GM12872 (cell line): ENCODE measurements at regions not wholly inside any gene's neighbourhood (a gene's known extent, or its start where the extent isn't known, plus 50 kb on each side); places are given as distances from the start of the nearest gene placed in this dataset.

Source experiments
- TF ChIP-seq, protein P1 (sequence below): IDR thresholded peaks from 3 replicates; pipeline ENCODE4 v1.5.1; 2011; ENCODE audit warnings: low read depth, mild to moderate bottlenecking, low read length, moderate library complexity; ENCODE audit not compliant: insufficient read depth

DNA sequence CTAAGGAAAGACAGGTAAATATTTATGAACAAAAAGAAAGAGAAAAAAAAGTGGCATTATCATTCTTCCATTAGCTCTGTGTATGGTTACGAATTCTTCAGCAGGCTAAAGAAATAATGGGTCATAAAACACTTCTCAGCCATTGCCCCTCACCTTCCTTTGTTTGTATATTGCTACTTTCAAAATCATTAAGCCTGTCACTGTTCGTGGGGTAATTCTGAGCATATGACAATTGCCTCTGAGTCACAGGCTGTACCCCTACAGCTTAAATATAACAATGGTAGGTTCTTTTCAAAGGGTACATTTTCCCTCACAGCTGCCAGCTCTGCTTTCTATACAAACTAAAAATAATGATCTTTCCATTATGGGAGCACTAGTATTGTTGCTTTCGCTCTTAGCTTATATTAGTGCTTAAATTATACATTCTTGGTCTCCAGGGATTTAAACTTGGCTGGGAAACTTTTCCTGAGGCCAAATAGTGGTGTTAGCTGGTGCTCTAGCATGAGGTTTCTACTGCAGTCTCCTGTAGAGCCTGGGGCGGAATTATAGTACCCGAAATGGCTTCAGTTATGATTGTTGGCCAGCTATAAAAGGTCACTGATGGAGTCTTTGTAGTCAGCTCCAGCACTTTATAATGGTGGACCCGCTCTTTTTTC lies 74.7 kb upstream of the CDH11 start:
- TF ChIP-seq, protein P1, sequence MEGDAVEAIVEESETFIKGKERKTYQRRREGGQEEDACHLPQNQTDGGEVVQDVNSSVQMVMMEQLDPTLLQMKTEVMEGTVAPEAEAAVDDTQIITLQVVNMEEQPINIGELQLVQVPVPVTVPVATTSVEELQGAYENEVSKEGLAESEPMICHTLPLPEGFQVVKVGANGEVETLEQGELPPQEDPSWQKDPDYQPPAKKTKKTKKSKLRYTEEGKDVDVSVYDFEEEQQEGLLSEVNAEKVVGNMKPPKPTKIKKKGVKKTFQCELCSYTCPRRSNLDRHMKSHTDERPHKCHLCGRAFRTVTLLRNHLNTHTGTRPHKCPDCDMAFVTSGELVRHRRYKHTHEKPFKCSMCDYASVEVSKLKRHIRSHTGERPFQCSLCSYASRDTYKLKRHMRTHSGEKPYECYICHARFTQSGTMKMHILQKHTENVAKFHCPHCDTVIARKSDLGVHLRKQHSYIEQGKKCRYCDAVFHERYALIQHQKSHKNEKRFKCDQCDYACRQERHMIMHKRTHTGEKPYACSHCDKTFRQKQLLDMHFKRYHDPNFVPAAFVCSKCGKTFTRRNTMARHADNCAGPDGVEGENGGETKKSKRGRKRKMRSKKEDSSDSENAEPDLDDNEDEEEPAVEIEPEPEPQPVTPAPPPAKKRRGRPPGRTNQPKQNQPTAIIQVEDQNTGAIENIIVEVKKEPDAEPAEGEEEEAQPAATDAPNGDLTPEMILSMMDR = no peak

- TF ChIP-seq, protein P1 = no peak
These were observed 74.1 kb upstream of the CDH11 start for GRCh38 chr16:65195998-65196397.

DNA sequence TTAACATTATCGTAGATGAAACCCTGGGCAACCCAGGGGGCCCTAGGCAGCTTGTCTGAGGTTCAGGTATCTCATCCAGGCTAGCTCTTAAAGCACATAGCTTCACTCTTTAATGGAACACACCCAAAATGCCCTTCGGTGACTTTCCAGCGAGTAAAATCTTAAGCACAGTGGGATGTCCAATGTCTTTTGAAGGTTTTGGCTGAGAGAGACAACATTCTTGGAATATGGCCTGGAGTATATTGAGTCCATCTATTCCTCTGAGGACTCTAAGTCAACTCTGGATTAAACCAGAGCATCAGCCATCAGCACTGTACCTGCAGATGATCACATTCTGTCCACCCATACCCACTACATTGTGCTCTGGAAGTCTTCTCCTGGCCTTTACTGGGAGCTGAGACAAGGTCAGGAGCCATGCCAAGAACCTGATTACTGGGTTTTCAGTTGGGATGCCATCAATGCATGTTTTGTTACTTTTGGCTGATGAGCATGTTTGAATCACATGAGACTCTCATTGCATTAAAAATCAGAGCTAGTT lies 63.4 kb upstream of the CDH11 start:
- TF ChIP-seq, protein P1 = no peak

GRCh38 chr16:65181071-65181561 lies 59.3 kb upstream of the CDH11 start:
- TF ChIP-seq, protein P1 = no peak

GRCh38 chr16:65178151-65178550 lies 56.3 kb upstream of the CDH11 start:
- TF ChIP-seq, protein P1 = no peak

DNA sequence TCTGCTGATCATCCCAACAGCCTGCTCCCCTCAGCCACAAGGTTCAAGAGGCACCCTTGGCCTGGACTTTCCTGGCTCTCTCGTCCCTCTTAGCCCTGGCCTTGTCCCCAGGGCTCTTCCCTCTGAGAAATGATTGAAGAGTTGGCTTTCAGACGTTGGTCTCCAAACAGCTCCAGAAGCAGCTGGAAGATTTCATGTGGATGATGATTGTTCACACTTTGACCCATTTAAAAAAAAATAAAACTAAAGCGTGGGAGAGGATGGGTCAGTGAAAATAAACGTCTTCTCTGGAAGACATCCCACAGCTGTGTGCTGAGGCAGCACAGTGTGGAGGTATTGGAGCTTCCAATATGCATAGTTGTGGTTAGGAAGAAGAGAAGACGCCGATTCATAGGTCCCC lies 54.7 kb upstream of the CDH11 start:
- TF ChIP-seq, protein P1 = no peak

DNA sequence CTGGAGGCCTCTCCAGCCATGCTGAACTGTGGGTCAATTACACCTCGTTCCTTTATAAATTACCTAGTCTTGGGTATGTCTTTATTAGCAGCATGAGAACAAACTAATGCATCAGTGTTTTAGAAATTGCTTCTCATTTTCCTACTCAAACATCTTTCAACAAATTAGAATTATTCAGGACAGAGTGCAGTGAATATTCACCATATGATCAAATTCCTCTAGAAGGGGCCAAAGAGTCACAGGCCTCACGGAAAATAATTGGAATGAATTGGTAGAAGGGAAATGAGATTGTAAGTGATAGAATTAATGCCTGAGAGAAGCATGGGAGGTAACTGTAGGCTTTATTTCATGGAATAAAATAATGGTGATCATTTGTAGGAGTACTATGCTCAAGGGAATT lies 50.5 kb upstream of the CDH11 start:
- TF ChIP-seq, protein P1 = no peak
